OCI-LY1 (cell line): ENCODE measurements at regions not wholly inside any gene's neighbourhood (a gene's known extent, or its start where the extent isn't known, plus 50 kb on each side); places are given as distances from the start of the nearest gene placed in this dataset.

Experiments used
- H2AFZ ChIP-seq: fragments of 200-600 bp; sonication (generic), shearing (Covaris generic); 2 replicates; pipeline ENCODE4 v1.6.0; 2014; ENCODE audit warnings: antibody characterized with exemption, mild to moderate bottlenecking, low read length
- H3F3A ChIP-seq: fragments of 200-600 bp; sonication (generic), shearing (Covaris generic); 2 replicates; pipeline ENCODE4 v1.6.0; 2014; ENCODE audit warnings: mild to moderate bottlenecking, antibody characterized with exemption, low read length, moderate library complexity; ENCODE audit not compliant: insufficient read depth
- H3K27ac ChIP-seq: fragments of 200-600 bp; sonication (generic); 2 replicates; pipeline ENCODE4 v1.5.1; 2014; ENCODE audit warnings: low read length, mixed run types, mild to moderate bottlenecking, low read depth; ENCODE audit not compliant: poor library complexity, severe bottlenecking
- H3K27me3 ChIP-seq: fragments of 200-600 bp; sonication (generic); 2 replicates; pipeline ENCODE4 v1.6.0; 2014; ENCODE audit warnings: antibody characterized with exemption, mild to moderate bottlenecking, low read length, moderate library complexity; ENCODE audit not compliant: insufficient read depth
- H3K36me3 ChIP-seq: fragments of 200-600 bp; sonication (generic); 2 replicates; pipeline ENCODE4 v1.6.1; 2014; ENCODE audit warnings: mild to moderate bottlenecking, antibody characterized with exemption, low read length, moderate library complexity, mixed read lengths; ENCODE audit not compliant: insufficient read depth
- H3K4me1 ChIP-seq: fragments of 200-600 bp; sonication (generic); 2 replicates; pipeline ENCODE4 v1.5.1; 2014; ENCODE audit warnings: mild to moderate bottlenecking, low read length, moderate library complexity; ENCODE audit not compliant: insufficient read depth, severe bottlenecking
- H3K4me2 ChIP-seq: fragments of 200-600 bp; sonication (generic), shearing (Covaris generic); 2 replicates; pipeline ENCODE4 v1.6.1; 2014; ENCODE audit warnings: low read length
- H3K4me3 ChIP-seq: fragments of 200-600 bp; sonication (generic); 2 replicates; pipeline ENCODE4 v1.5.1; 2014; ENCODE audit warnings: low read length, low read depth, mild to moderate bottlenecking, mixed read lengths; ENCODE audit not compliant: poor library complexity, severe bottlenecking
- H3K79me2 ChIP-seq: fragments of 200-600 bp; shearing (Covaris generic); 2 replicates; pipeline ENCODE4 v1.6.1; 2016; ENCODE audit warnings: mixed run types, low read length, mixed read lengths; ENCODE audit not compliant: insufficient read depth
- H3K9ac ChIP-seq: fragments of 200-600 bp; sonication (generic), shearing (Covaris generic); 2 replicates; pipeline ENCODE4 v1.6.1; 2014; ENCODE audit warnings: mild to moderate bottlenecking, low read length, mixed read lengths
- H3K9me2 ChIP-seq: fragments of 200-600 bp; sonication (generic), shearing (Covaris generic); 2 replicates; pipeline ENCODE4 v1.6.1; 2014; ENCODE audit warnings: low read depth, mild to moderate bottlenecking, low read length, mixed read lengths
- H3K9me3 ChIP-seq: fragments of 200-600 bp; shearing (Covaris generic); 2 replicates; pipeline ENCODE4 v1.6.1; 2014; ENCODE audit warnings: low read length, mixed read lengths
- H4K20me1 ChIP-seq: fragments of 200-600 bp; sonication (generic), shearing (Covaris generic); 2 replicates; pipeline ENCODE4 v1.6.0; 2016; ENCODE audit warnings: mild to moderate bottlenecking, low read length; ENCODE audit not compliant: insufficient read depth
- CTCF ChIP-seq: fragments of 200-600 bp; sonication (generic), shearing (Covaris generic); IDR thresholded peaks from 2 replicates; pipeline ENCODE4 v1.5.1; 2017; ENCODE audit warnings: mild to moderate bottlenecking, antibody characterized with exemption, low read length, moderate library complexity, mixed read lengths
- EZH2 ChIP-seq: fragments of 200-600 bp; sonication (generic), shearing (Covaris generic); IDR thresholded peaks from 2 replicates; pipeline ENCODE4 v1.8.0; 2017; ENCODE audit warnings: borderline replicate concordance, mixed run types, mild to moderate bottlenecking, antibody characterized with exemption, low read length, moderate library complexity, mixed read lengths

GRCh38 chr1:71153826-71154225 lies 73.0 kb upstream of the ZRANB2 start:
- Histone ChIP-seq H3K9me2 (no peaks in the 10 kb centered on the region), H3K9ac (no peak overlapping the region), H3K4me2 (no peak overlapping the region), H3K79me2 (no peaks in the 10 kb centered on the region), H3K36me3 (no peaks in the 10 kb centered on the region), H3K4me1 (no peaks in the 10 kb centered on the region), H3K27ac (no peak overlapping the region), H3K27me3 (no peaks in the 10 kb centered on the region), H3K9me3 (no peaks in the 10 kb centered on the region), H2AFZ (no peak overlapping the region), H4K20me1 (no peaks in the 10 kb centered on the region), H3F3A (no peaks in the 10 kb centered on the region), H3K4me3 (no peak overlapping the region)
- TF ChIP-seq CTCF (no peak), EZH2 (no peak)

- Histone ChIP-seq H3K27me3 (no peaks in the 10 kb centered on the region), H3K36me3 (no peaks in the 10 kb centered on the region), H3K4me1 (no peaks in the 10 kb centered on the region), H3K9me3 (no peaks in the 10 kb centered on the region), H2AFZ (no peak overlapping the region), H3K9ac (no peak overlapping the region), H4K20me1 (no peaks in the 10 kb centered on the region), H3K79me2 (no peaks in the 10 kb centered on the region), H3K4me3 (no peak overlapping the region), H3F3A (no peaks in the 10 kb centered on the region), H3K9me2 (no peaks in the 10 kb centered on the region), H3K4me2 (no peak overlapping the region), H3K27ac (no peak overlapping the region)
- TF ChIP-seq CTCF = no peak
- TF ChIP-seq EZH2 = no peak
Measured at GRCh38 chr1:71147637-71148360, 67.0 kb upstream of the ZRANB2 start.

DNA sequence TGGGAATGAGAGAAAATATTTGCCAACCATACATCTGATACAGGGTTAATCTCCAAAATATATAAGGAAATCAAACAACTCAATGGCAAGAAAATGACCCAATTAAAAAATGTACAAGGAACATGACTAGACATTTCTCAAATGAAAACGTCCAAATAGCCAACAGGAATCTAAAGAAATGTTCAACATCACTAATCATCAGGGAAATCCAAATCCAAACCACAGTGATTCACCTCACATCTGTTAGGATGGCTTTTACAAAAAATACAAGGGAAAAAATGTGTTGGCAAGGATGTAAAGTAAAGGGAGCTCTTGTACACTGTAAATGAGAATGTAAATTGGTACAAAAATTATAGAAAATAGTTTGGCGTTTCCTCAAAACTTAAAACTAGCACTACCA lies 54.7 kb upstream of the ZRANB2 start:
- Histone ChIP-seq H3K4me2 (no peak overlapping the region), H2AFZ (no peak overlapping the region), H3K9me3 (no peaks in the 10 kb centered on the region), H3K36me3 (no peaks in the 10 kb centered on the region), H3K9ac (no peak overlapping the region), H3K27me3 (no peaks in the 10 kb centered on the region), H3K4me3 (no peak overlapping the region), H3K27ac (no peak overlapping the region), H3K9me2 (no peaks in the 10 kb centered on the region), H4K20me1 (no peaks in the 10 kb centered on the region), H3K4me1 (no peaks in the 10 kb centered on the region), H3F3A (no peaks in the 10 kb centered on the region), H3K79me2 (no peaks in the 10 kb centered on the region)
- TF ChIP-seq EZH2 (no peak), CTCF (no peak)
